ENCODE measurements at regions not wholly inside any gene's neighbourhood (a gene's known extent, or its start where the extent isn't known, plus 50 kb on each side); places are given as distances from the start of the nearest gene placed in this dataset.
"Not testable (repeated sequence)": the region's sequence is repeated elsewhere in the genome, so short reads cannot be mapped to it uniquely, and the experiment has no call there.

GRCh38 chr12:82578725-82579124 is 108.0 kb upstream of the TMTC2 start:
- FAIRE-seq (no peak), DNase-seq (ENCODE audit: insufficient read length, low spot score) (no peak)
- TF ChIP-seq PAX5 (IDR thresholded peaks at IDR 0.05; ENCODE audit: insufficient read depth, low read length, severe bottlenecking), result no peak
- no peak for TF ChIP-seq POLR2A (IDR thresholded peaks at IDR 0.05; ENCODE audit: low read depth, low read length)
- TF ChIP-seq TAF1 (IDR thresholded peaks at IDR 0.05; ENCODE audit: low read depth, low read length), result no peak
- no peak for TF ChIP-seq POLR2AphosphoS5 (IDR thresholded peaks at IDR 0.05; ENCODE audit: low read depth, low read length)
- no peak for TF ChIP-seq POU2F2 (IDR thresholded peaks at IDR 0.05; ENCODE audit: low read depth, low read length)
- no peak for TF ChIP-seq SPI1 (IDR thresholded peaks at IDR 0.05; ENCODE audit: low read depth, low read length)

GRCh38 chr12:82583756-82584155 is 103.0 kb upstream of the TMTC2 start:
- no peak for TF ChIP-seq POLR2AphosphoS5 (IDR thresholded peaks at IDR 0.05; ENCODE audit: low read depth, low read length)
- TF ChIP-seq POLR2A (IDR thresholded peaks at IDR 0.05; ENCODE audit: low read depth, low read length), result no peak
- no peak for TF ChIP-seq POU2F2 (IDR thresholded peaks at IDR 0.05; ENCODE audit: low read depth, low read length)
- no peak for TF ChIP-seq TAF1 (IDR thresholded peaks at IDR 0.05; ENCODE audit: low read depth, low read length)
- DNase-seq (ENCODE audit: insufficient read length, low spot score), result no peak
- FAIRE-seq, result no peak

- TF ChIP-seq PAX5 (IDR thresholded peaks at IDR 0.05; ENCODE audit: insufficient read depth, low read length, severe bottlenecking) (no peak), POLR2A (IDR thresholded peaks at IDR 0.05; ENCODE audit: low read depth, low read length) (no peak), TAF1 (IDR thresholded peaks at IDR 0.05; ENCODE audit: low read depth, low read length) (no peak), POLR2AphosphoS5 (IDR thresholded peaks at IDR 0.05; ENCODE audit: low read depth, low read length) (no peak), SPI1 (IDR thresholded peaks at IDR 0.05; ENCODE audit: low read depth, low read length) (no peak)
- FAIRE-seq (no peak), DNase-seq (ENCODE audit: insufficient read length, low spot score) (no peak)
These were observed 93.6 kb upstream of the TMTC2 start for GRCh38 chr12:82593143-82593542.

GRCh38 chr12:82593901-82594396 is 92.8 kb upstream of the TMTC2 start:
- TF ChIP-seq POU2F2 (IDR thresholded peaks at IDR 0.05; ENCODE audit: low read depth, low read length), result no peak
- no peak for TF ChIP-seq SPI1 (IDR thresholded peaks at IDR 0.05; ENCODE audit: low read depth, low read length)
- TF ChIP-seq TAF1 (IDR thresholded peaks at IDR 0.05; ENCODE audit: low read depth, low read length), result no peak
- TF ChIP-seq PAX5 (IDR thresholded peaks at IDR 0.05; ENCODE audit: insufficient read depth, low read length, severe bottlenecking), result no peak
- TF ChIP-seq POLR2A (IDR thresholded peaks at IDR 0.05; ENCODE audit: low read depth, low read length), result no peak
- no peak for TF ChIP-seq POLR2AphosphoS5 (IDR thresholded peaks at IDR 0.05; ENCODE audit: low read depth, low read length)
- no peak for DNase-seq (ENCODE audit: insufficient read length, low spot score)
- FAIRE-seq, result no peak

GRCh38 chr12:82595941-82596340 is 90.8 kb upstream of the TMTC2 start:
- TF ChIP-seq SPI1 (IDR thresholded peaks at IDR 0.05; ENCODE audit: low read depth, low read length), result no peak
- TF ChIP-seq POLR2A (IDR thresholded peaks at IDR 0.05; ENCODE audit: low read depth, low read length), result no peak
- TF ChIP-seq TAF1 (IDR thresholded peaks at IDR 0.05; ENCODE audit: low read depth, low read length), result no peak
- TF ChIP-seq POU2F2 (IDR thresholded peaks at IDR 0.05; ENCODE audit: low read depth, low read length), result no peak
- no peak for TF ChIP-seq PAX5 (IDR thresholded peaks at IDR 0.05; ENCODE audit: insufficient read depth, low read length, severe bottlenecking)
- no peak for TF ChIP-seq POLR2AphosphoS5 (IDR thresholded peaks at IDR 0.05; ENCODE audit: low read depth, low read length)
- FAIRE-seq (no peak), DNase-seq (ENCODE audit: insufficient read length, low spot score) (no peak)

- DNase-seq (ENCODE audit: insufficient read length, low spot score), result no peak
- no peak for FAIRE-seq
- TF ChIP-seq TAF1 (IDR thresholded peaks at IDR 0.05; ENCODE audit: low read depth, low read length) (no peak), POLR2AphosphoS5 (IDR thresholded peaks at IDR 0.05; ENCODE audit: low read depth, low read length) (no peak), SPI1 (IDR thresholded peaks at IDR 0.05; ENCODE audit: low read depth, low read length) (no peak), PAX5 (IDR thresholded peaks at IDR 0.05; ENCODE audit: insufficient read depth, low read length, severe bottlenecking) (no peak), POU2F2 (IDR thresholded peaks at IDR 0.05; ENCODE audit: low read depth, low read length) (no peak), POLR2A (IDR thresholded peaks at IDR 0.05; ENCODE audit: low read depth, low read length) (no peak)
These were observed 90.2 kb upstream of the TMTC2 start for GRCh38 chr12:82596483-82596882.

- TF ChIP-seq SPI1 (IDR thresholded peaks at IDR 0.05; ENCODE audit: low read depth, low read length) (no peak), POLR2A (IDR thresholded peaks at IDR 0.05; ENCODE audit: low read depth, low read length) (no peak), POU2F2 (IDR thresholded peaks at IDR 0.05; ENCODE audit: low read depth, low read length) (no peak), TAF1 (IDR thresholded peaks at IDR 0.05; ENCODE audit: low read depth, low read length) (no peak), POLR2AphosphoS5 (IDR thresholded peaks at IDR 0.05; ENCODE audit: low read depth, low read length) (no peak), PAX5 (IDR thresholded peaks at IDR 0.05; ENCODE audit: insufficient read depth, low read length, severe bottlenecking) (no peak)
- DNase-seq (ENCODE audit: insufficient read length, low spot score) (no peak), FAIRE-seq (no peak)
These were observed 86.3 kb upstream of the TMTC2 start for GRCh38 chr12:82600379-82600778.

- FAIRE-seq; DNase-seq (ENCODE audit: insufficient read length, low spot score): not testable (repeated sequence)
These were observed 83.1 kb upstream of the TMTC2 start for GRCh38 chr12:82603647-82604046.

- TF ChIP-seq POLR2AphosphoS5 (IDR thresholded peaks at IDR 0.05; ENCODE audit: low read depth, low read length), result no peak
- no peak for TF ChIP-seq POU2F2 (IDR thresholded peaks at IDR 0.05; ENCODE audit: low read depth, low read length)
- TF ChIP-seq SPI1 (IDR thresholded peaks at IDR 0.05; ENCODE audit: low read depth, low read length), result peak; percentile 87
- DNase-seq (ENCODE audit: insufficient read length, low spot score), result no peak
- no peak for FAIRE-seq
These were observed 81.6 kb upstream of the TMTC2 start for GRCh38 chr12:82605115-82605514.

GRCh38 chr12:82608706-82609105 is 78.0 kb upstream of the TMTC2 start:
- DNase-seq (ENCODE audit: insufficient read length, low spot score) (no peak), FAIRE-seq (no peak)
- no peak for TF ChIP-seq POLR2A (IDR thresholded peaks at IDR 0.05; ENCODE audit: low read depth, low read length)
- no peak for TF ChIP-seq POU2F2 (IDR thresholded peaks at IDR 0.05; ENCODE audit: low read depth, low read length)
- TF ChIP-seq SPI1 (IDR thresholded peaks at IDR 0.05; ENCODE audit: low read depth, low read length), result no peak
- no peak for TF ChIP-seq PAX5 (IDR thresholded peaks at IDR 0.05; ENCODE audit: insufficient read depth, low read length, severe bottlenecking)
- TF ChIP-seq TAF1 (IDR thresholded peaks at IDR 0.05; ENCODE audit: low read depth, low read length), result no peak
- TF ChIP-seq POLR2AphosphoS5 (IDR thresholded peaks at IDR 0.05; ENCODE audit: low read depth, low read length), result no peak

All from GM12891 (cell line).